HG03571 (cell line): ENCODE measurements at regions not wholly inside any gene's neighbourhood (a gene's known extent, or its start where the extent isn't known, plus 50 kb on each side); places are given as distances from the start of the nearest gene placed in this dataset.

ENCODE experiments used
- ATAC-seq: cut with Tn5 transposase; IDR thresholded peaks from one replicate; pipeline ENCODE4 v1.9.1; 2021; ENCODE audit not compliant: unreplicated experiment

- no peak for ATAC-seq
Observed at GRCh38 chr12:105832806-105833205, 305.9 kb downstream of the NUAK1 start.

- no peak for ATAC-seq
Observed at GRCh38 chr12:105834496-105834895, 304.3 kb downstream of the NUAK1 start.

- ATAC-seq, result no peak
Observed at GRCh38 chr12:105835580-105836241, 303.0 kb downstream of the NUAK1 start.

GRCh38 chr12:105836242-105836622, 302.5 kb downstream of the NUAK1 start:
- ATAC-seq, result no peak

- no peak for ATAC-seq
Observed at GRCh38 chr12:105839629-105840127, 299.1 kb downstream of the NUAK1 start.

- no peak for ATAC-seq
Observed at GRCh38 chr12:105840384-105840783, 298.4 kb downstream of the NUAK1 start.

GRCh38 chr12:105841840-105842239, 296.9 kb downstream of the NUAK1 start:
- no peak for ATAC-seq

- ATAC-seq, result no peak
Observed at GRCh38 chr12:105843561-105843960, 295.2 kb downstream of the NUAK1 start.

- ATAC-seq, result no peak
Observed at GRCh38 chr12:105843986-105844760, 294.6 kb downstream of the NUAK1 start.

- ATAC-seq, result no peak
Observed at GRCh38 chr12:105846331-105846730, 292.4 kb downstream of the NUAK1 start.

GRCh38 chr12:105847068-105847467, 291.7 kb downstream of the NUAK1 start:
- ATAC-seq, result no peak

- ATAC-seq, result no peak
Observed at GRCh38 chr12:105848286-105848685, 290.5 kb downstream of the NUAK1 start.

- ATAC-seq, result no peak
Observed at GRCh38 chr12:105850103-105850968, 288.4 kb downstream of the NUAK1 start.

GRCh38 chr12:105852496-105852895, 286.3 kb downstream of the NUAK1 start:
- ATAC-seq, result no peak

- ATAC-seq, result no peak
Observed at GRCh38 chr12:105852951-105853350, 285.8 kb downstream of the NUAK1 start.

- ATAC-seq, result no peak
Observed at GRCh38 chr12:105854071-105854470, 284.7 kb downstream of the NUAK1 start.

GRCh38 chr12:105855361-105856047, 283.2 kb downstream of the NUAK1 start:
- ATAC-seq, result no peak

GRCh38 chr12:105856048-105856405, 282.7 kb downstream of the NUAK1 start:
- ATAC-seq, result no peak

- ATAC-seq, result no peak
Observed at GRCh38 chr12:105858981-105859710, 279.6 kb downstream of the NUAK1 start.

- no peak for ATAC-seq
Observed at GRCh38 chr12:105860561-105861207, 278.1 kb downstream of the NUAK1 start.
